GM21423 (cell line): ENCODE measurements at regions not wholly inside any gene's neighbourhood (a gene's known extent, or its start where the extent isn't known, plus 50 kb on each side); places are given as distances from the start of the nearest gene placed in this dataset.

Source experiments
- ATAC-seq: cut with Tn5 transposase; IDR thresholded peaks from one replicate; pipeline ENCODE4 v1.9.1; 2021; ENCODE audit warnings: mild to moderate bottlenecking, moderate library complexity; ENCODE audit not compliant: unreplicated experiment

GRCh38 chr15:69782809-69783208, 314.9 kb downstream of the TLE3 start:
- no peak for ATAC-seq

- no peak for ATAC-seq
Measured at GRCh38 chr15:69783211-69783610, 314.5 kb downstream of the TLE3 start.

GRCh38 chr15:69784798-69785566, 312.7 kb downstream of the TLE3 start:
- ATAC-seq: no peak

- no peak for ATAC-seq
Measured at GRCh38 chr15:69786136-69786701, 311.5 kb downstream of the TLE3 start.

GRCh38 chr15:69787791-69788190, 309.9 kb downstream of the TLE3 start:
- no peak for ATAC-seq

- ATAC-seq: no peak
Measured at GRCh38 chr15:69789648-69790393, 307.9 kb downstream of the TLE3 start.

GRCh38 chr15:69790632-69791031, 307.1 kb downstream of the TLE3 start:
- no peak for ATAC-seq

GRCh38 chr15:69792823-69793222, 304.9 kb downstream of the TLE3 start:
- no peak for ATAC-seq

GRCh38 chr15:69793431-69793780, 304.3 kb downstream of the TLE3 start:
- no peak for ATAC-seq

- ATAC-seq: no peak
Measured at GRCh38 chr15:69793781-69794451, 303.8 kb downstream of the TLE3 start.

GRCh38 chr15:69794645-69795469, 302.9 kb downstream of the TLE3 start:
- ATAC-seq: no peak

- no peak for ATAC-seq
Measured at GRCh38 chr15:69795601-69796000, 302.1 kb downstream of the TLE3 start.

GRCh38 chr15:69797051-69797595, 300.6 kb downstream of the TLE3 start:
- no peak for ATAC-seq

- ATAC-seq: no peak
Measured at GRCh38 chr15:69797615-69798014, 300.1 kb downstream of the TLE3 start.

- no peak for ATAC-seq
Measured at GRCh38 chr15:69798481-69799250, 299.1 kb downstream of the TLE3 start.

- ATAC-seq: no peak
Measured at GRCh38 chr15:69801144-69801543, 296.6 kb downstream of the TLE3 start.

- ATAC-seq: no peak
Measured at GRCh38 chr15:69802432-69802831, 295.3 kb downstream of the TLE3 start.

- ATAC-seq: no peak
Measured at GRCh38 chr15:69804786-69805185, 292.9 kb downstream of the TLE3 start.

- ATAC-seq: no peak
Measured at GRCh38 chr15:69805248-69805953, 292.3 kb downstream of the TLE3 start.
